GM23338 (cell line): ENCODE measurements at regions not wholly inside any gene's neighbourhood (a gene's known extent, or its start where the extent isn't known, plus 50 kb on each side); places are given as distances from the start of the nearest gene placed in this dataset.

ENCODE experiments used
- CREB1 ChIP-seq: fragments of 250-450 bp; sonication (Bioruptor Pico); IDR thresholded peaks from 2 replicates; pipeline ENCODE4 v1.5.0; 2020; ENCODE audit warnings: low read depth, mild to moderate bottlenecking, moderate library complexity
- CTCF ChIP-seq, 2 experiments: fragments of 200-600 bp in 1 of 2; sonication (generic) in 1 of 2; conservative IDR thresholded peaks; 2 replicates each; pipeline versions ENCODE4 v1.5.1 to v1.6.1; 2016 to 2017; ENCODE audit warnings: antibody characterized with exemption in 2 of 2, low read depth in 2 of 2, mild to moderate bottlenecking in 2 of 2, moderate library complexity in 1 of 2
- EZH2 ChIP-seq: fragments of 200-600 bp; sonication (generic); IDR thresholded peaks from one replicate; pipeline ENCODE4 v1.8.0; 2017; ENCODE audit warnings: antibody characterized with exemption, mild to moderate bottlenecking, low read depth; ENCODE audit not compliant: unreplicated experiment
- EZH2phosphoT487 ChIP-seq: fragments of 200-600 bp; sonication (generic); IDR thresholded peaks from one replicate; pipeline ENCODE4 v1.8.1; 2018; ENCODE audit warnings: antibody characterized with exemption; ENCODE audit not compliant: unreplicated experiment
- JUNB ChIP-seq: IDR thresholded peaks from one replicate; pipeline ENCODE4 v1.6.1; 2016; ENCODE audit warnings: antibody characterized with exemption; ENCODE audit not compliant: unreplicated experiment
- NANOG ChIP-seq: IDR thresholded peaks from 2 replicates; pipeline ENCODE4 v1.6.1; 2016; ENCODE audit warnings: antibody characterized with exemption, borderline replicate concordance
- POLR2AphosphoS5 ChIP-seq: IDR thresholded peaks from 2 replicates; pipeline ENCODE4 v1.6.1; 2016; ENCODE audit warnings: antibody characterized with exemption, low read depth
- STAT1 ChIP-seq: IDR thresholded peaks from one replicate; pipeline ENCODE4 v1.6.1; 2016; ENCODE audit warnings: antibody characterized with exemption; ENCODE audit not compliant: unreplicated experiment
- ZNF114 ChIP-seq: fragments of 250-450 bp; sonication (Bioruptor Pico); IDR thresholded peaks from 2 replicates; pipeline ENCODE4 v1.5.0; 2020; ENCODE audit warnings: mild to moderate bottlenecking, moderate library complexity
- ZNF331 ChIP-seq: fragments of 250-450 bp; sonication (Bioruptor Pico); IDR thresholded peaks from 2 replicates; pipeline ENCODE4 v1.5.0; 2020; ENCODE audit warnings: low read depth, mild to moderate bottlenecking, moderate library complexity
- ZNF462 ChIP-seq: fragments of 250-450 bp; sonication (Bioruptor Pico); IDR thresholded peaks from 2 replicates; pipeline ENCODE4 v1.5.0; 2020; ENCODE audit warnings: mild to moderate bottlenecking, moderate library complexity
- TF ChIP-seq, protein P1 (sequence below): IDR thresholded peaks from one replicate; pipeline ENCODE4 v1.6.1; 2018; ENCODE audit warnings: antibody characterized with exemption; ENCODE audit not compliant: unreplicated experiment
- TF ChIP-seq, protein P2 (sequence below): IDR thresholded peaks from 2 replicates; pipeline ENCODE4 v1.6.1; 2016; ENCODE audit warnings: antibody characterized with exemption

GRCh38 chr5:175344331-175345195, 99.4 kb downstream of the DRD1 start:
- no peak for TF ChIP-seq CTCF (conservative IDR thresholded peaks at IDR 0.05; ENCODE audit: low read depth in 2 of 2)
- no peak for TF ChIP-seq CREB1 (CRISPR knock-in tag)
- TF ChIP-seq EZH2, result no peak
- no peak for TF ChIP-seq POLR2AphosphoS5
- TF ChIP-seq, protein P1, sequence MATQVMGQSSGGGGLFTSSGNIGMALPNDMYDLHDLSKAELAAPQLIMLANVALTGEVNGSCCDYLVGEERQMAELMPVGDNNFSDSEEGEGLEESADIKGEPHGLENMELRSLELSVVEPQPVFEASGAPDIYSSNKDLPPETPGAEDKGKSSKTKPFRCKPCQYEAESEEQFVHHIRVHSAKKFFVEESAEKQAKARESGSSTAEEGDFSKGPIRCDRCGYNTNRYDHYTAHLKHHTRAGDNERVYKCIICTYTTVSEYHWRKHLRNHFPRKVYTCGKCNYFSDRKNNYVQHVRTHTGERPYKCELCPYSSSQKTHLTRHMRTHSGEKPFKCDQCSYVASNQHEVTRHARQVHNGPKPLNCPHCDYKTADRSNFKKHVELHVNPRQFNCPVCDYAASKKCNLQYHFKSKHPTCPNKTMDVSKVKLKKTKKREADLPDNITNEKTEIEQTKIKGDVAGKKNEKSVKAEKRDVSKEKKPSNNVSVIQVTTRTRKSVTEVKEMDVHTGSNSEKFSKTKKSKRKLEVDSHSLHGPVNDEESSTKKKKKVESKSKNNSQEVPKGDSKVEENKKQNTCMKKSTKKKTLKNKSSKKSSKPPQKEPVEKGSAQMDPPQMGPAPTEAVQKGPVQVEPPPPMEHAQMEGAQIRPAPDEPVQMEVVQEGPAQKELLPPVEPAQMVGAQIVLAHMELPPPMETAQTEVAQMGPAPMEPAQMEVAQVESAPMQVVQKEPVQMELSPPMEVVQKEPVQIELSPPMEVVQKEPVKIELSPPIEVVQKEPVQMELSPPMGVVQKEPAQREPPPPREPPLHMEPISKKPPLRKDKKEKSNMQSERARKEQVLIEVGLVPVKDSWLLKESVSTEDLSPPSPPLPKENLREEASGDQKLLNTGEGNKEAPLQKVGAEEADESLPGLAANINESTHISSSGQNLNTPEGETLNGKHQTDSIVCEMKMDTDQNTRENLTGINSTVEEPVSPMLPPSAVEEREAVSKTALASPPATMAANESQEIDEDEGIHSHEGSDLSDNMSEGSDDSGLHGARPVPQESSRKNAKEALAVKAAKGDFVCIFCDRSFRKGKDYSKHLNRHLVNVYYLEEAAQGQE, result no peak
- no peak for TF ChIP-seq ZNF114 (CRISPR knock-in tag)
- no peak for TF ChIP-seq EZH2phosphoT487
- TF ChIP-seq, protein P2, sequence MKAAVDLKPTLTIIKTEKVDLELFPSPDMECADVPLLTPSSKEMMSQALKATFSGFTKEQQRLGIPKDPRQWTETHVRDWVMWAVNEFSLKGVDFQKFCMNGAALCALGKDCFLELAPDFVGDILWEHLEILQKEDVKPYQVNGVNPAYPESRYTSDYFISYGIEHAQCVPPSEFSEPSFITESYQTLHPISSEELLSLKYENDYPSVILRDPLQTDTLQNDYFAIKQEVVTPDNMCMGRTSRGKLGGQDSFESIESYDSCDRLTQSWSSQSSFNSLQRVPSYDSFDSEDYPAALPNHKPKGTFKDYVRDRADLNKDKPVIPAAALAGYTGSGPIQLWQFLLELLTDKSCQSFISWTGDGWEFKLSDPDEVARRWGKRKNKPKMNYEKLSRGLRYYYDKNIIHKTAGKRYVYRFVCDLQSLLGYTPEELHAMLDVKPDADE, result no peak
- TF ChIP-seq JUNB, result no peak
- no peak for TF ChIP-seq STAT1
- TF ChIP-seq ZNF331 (CRISPR knock-in tag), result no peak
- TF ChIP-seq NANOG, result no peak
- no peak for TF ChIP-seq ZNF462 (CRISPR knock-in tag)
